GM21825 (cell line): ENCODE measurements at regions not wholly inside any gene's neighbourhood (a gene's known extent, or its start where the extent isn't known, plus 50 kb on each side); places are given as distances from the start of the nearest gene placed in this dataset.
"Not testable (repeated sequence)": the region's sequence is repeated elsewhere in the genome, so short reads cannot be mapped to it uniquely, and the experiment has no call there.

Experiments used
- ATAC-seq: cut with Tn5 transposase; IDR thresholded peaks from one replicate; pipeline ENCODE4 v1.9.1; 2021; ENCODE audit warnings: mild to moderate bottlenecking, moderate library complexity; ENCODE audit not compliant: unreplicated experiment

GRCh38 chr2:125330133-125330532 lies 1305.0 kb downstream of the CNTNAP5 start:
- ATAC-seq = no peak

- ATAC-seq = no peak
These were observed 1314.6 kb upstream of the GYPC start for GRCh38 chr2:125341353-125341752.

GRCh38 chr2:125353542-125353941 lies 1302.4 kb upstream of the GYPC start:
- not testable (repeated sequence) for ATAC-seq

GRCh38 chr2:125364192-125364983 lies 1291.6 kb upstream of the GYPC start:
- ATAC-seq = no peak

GRCh38 chr2:125364984-125365265 lies 1291.0 kb upstream of the GYPC start:
- no peak for ATAC-seq

GRCh38 chr2:125371867-125372266 lies 1284.1 kb upstream of the GYPC start:
- no peak for ATAC-seq

GRCh38 chr2:125373293-125373692 lies 1282.7 kb upstream of the GYPC start:
- no peak for ATAC-seq

GRCh38 chr2:125386074-125386473 lies 1269.9 kb upstream of the GYPC start:
- ATAC-seq = no peak

GRCh38 chr2:125397535-125398251 lies 1258.3 kb upstream of the GYPC start:
- ATAC-seq = peak; percentile 93

GRCh38 chr2:125398738-125399524 lies 1257.0 kb upstream of the GYPC start:
- no peak for ATAC-seq

GRCh38 chr2:125405816-125406215 lies 1250.1 kb upstream of the GYPC start:
- ATAC-seq = no peak

GRCh38 chr2:125408874-125409538 lies 1247.0 kb upstream of the GYPC start:
- no peak for ATAC-seq

GRCh38 chr2:125418483-125418882 lies 1237.5 kb upstream of the GYPC start:
- no peak for ATAC-seq

GRCh38 chr2:125422198-125422770 lies 1233.7 kb upstream of the GYPC start:
- not testable (repeated sequence) for ATAC-seq

GRCh38 chr2:125424266-125424785 lies 1231.6 kb upstream of the GYPC start:
- ATAC-seq = no peak

GRCh38 chr2:125427721-125428315 lies 1228.1 kb upstream of the GYPC start:
- no peak for ATAC-seq

GRCh38 chr2:125444106-125444505 lies 1211.9 kb upstream of the GYPC start:
- ATAC-seq = no peak

GRCh38 chr2:125445495-125445894 lies 1210.5 kb upstream of the GYPC start:
- no peak for ATAC-seq

GRCh38 chr2:125450092-125450491 lies 1205.9 kb upstream of the GYPC start:
- no peak for ATAC-seq

- no peak for ATAC-seq
These were observed 1200.8 kb upstream of the GYPC start for GRCh38 chr2:125455110-125455509.
